ENCODE measurements at regions not wholly inside any gene's neighbourhood (a gene's known extent, or its start where the extent isn't known, plus 50 kb on each side); places are given as distances from the start of the nearest gene placed in this dataset.

- H3K4me2 ChIP-seq (ENCODE audit: low read length) = no peak overlapping the region
- no peak overlapping the region for H3K4me3 ChIP-seq (replicated peaks in 1 of 2; ENCODE audit: low read depth in 1 of 2, low read length in 2 of 2)
- intact Hi-C loops (cut with micrococcal nuclease) = no loop called here
- no peak overlapping the region for H2AFZ ChIP-seq (ENCODE audit: low read depth, low read length, poor library complexity, severe bottlenecking)
- no peak for TF ChIP-seq REST (IDR thresholded peaks at IDR 0.05; ENCODE audit: low read depth)
- no peak for TF ChIP-seq RAD21 (IDR thresholded peaks at IDR 0.05; ENCODE audit: low read depth)
- TF ChIP-seq SIN3A (IDR thresholded peaks at IDR 0.05; ENCODE audit: low read depth) = no peak
- no peak for TF ChIP-seq CTCF (IDR thresholded peaks at IDR 0.05 in 2 of 3, conservative IDR thresholded peaks at IDR 0.05 in 1 of 3; ENCODE audit: borderline replicate concordance in 1 of 3, insufficient read depth in 1 of 3, low read depth in 2 of 3, low read length in 2 of 3)
- no peak for TF ChIP-seq POLR2A (IDR thresholded peaks at IDR 0.05; ENCODE audit: borderline replicate concordance, extremely low read depth, insufficient read depth, insufficient read length)
- no peak for TF ChIP-seq EZH2phosphoT487 (IDR thresholded peaks at IDR 0.05; ENCODE audit: borderline replicate concordance)
- TF ChIP-seq, protein P1, sequence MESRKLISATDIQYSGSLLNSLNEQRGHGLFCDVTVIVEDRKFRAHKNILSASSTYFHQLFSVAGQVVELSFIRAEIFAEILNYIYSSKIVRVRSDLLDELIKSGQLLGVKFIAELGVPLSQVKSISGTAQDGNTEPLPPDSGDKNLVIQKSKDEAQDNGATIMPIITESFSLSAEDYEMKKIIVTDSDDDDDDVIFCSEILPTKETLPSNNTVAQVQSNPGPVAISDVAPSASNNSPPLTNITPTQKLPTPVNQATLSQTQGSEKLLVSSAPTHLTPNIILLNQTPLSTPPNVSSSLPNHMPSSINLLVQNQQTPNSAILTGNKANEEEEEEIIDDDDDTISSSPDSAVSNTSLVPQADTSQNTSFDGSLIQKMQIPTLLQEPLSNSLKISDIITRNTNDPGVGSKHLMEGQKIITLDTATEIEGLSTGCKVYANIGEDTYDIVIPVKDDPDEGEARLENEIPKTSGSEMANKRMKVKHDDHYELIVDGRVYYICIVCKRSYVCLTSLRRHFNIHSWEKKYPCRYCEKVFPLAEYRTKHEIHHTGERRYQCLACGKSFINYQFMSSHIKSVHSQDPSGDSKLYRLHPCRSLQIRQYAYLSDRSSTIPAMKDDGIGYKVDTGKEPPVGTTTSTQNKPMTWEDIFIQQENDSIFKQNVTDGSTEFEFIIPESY (IDR thresholded peaks at IDR 0.05; ENCODE audit: extremely low read depth, insufficient replicate concordance, low read length) = no peak
- no peak for TF ChIP-seq SRF (IDR thresholded peaks at IDR 0.05; ENCODE audit: low read depth)
- no peak for TF ChIP-seq YY1 (IDR thresholded peaks at IDR 0.05; ENCODE audit: extremely low read depth, insufficient replicate concordance, low read depth, low read length)
- no peak for TF ChIP-seq EGR1 (IDR thresholded peaks at IDR 0.05; ENCODE audit: low read depth)
- no peak for TF ChIP-seq CEBPB (IDR thresholded peaks at IDR 0.05; ENCODE audit: low read depth)
- TF ChIP-seq POLR2AphosphoS5 (IDR thresholded peaks at IDR 0.05; ENCODE audit: low read depth, low read length) = no peak
- no peak for TF ChIP-seq FOSL1 (IDR thresholded peaks at IDR 0.05; ENCODE audit: low read depth)
- no peak for TF ChIP-seq ELF1 (IDR thresholded peaks at IDR 0.05; ENCODE audit: borderline replicate concordance, low read depth)
- TF ChIP-seq ZNF274 (IDR thresholded peaks at IDR 0.05; ENCODE audit: low read depth, low read length) = no peak
- no peak for TF ChIP-seq JUND (IDR thresholded peaks at IDR 0.05)
- no peak for TF ChIP-seq ZFX (IDR thresholded peaks at IDR 0.05)
- ChIA-PET RAD21 (ENCODE audit: low non-redundant PET in 1 of 2, low total read pairs in 2 of 2, uncharacterized antibody in 2 of 2, unreplicated experiment in 2 of 2) (no interaction called here), POLR2A (no interaction called here), CTCF (no interaction called here)
- H4K20me1 ChIP-seq (ENCODE audit: insufficient read depth) = no peaks in the 10 kb centered on the region
- H3K4me1 ChIP-seq (ENCODE audit: control insufficient read depth in 1 of 2, insufficient read depth in 2 of 2, low read length in 2 of 2) = no peaks in the 10 kb centered on the region
- H3K79me2 ChIP-seq (ENCODE audit: insufficient read depth, low read length) = no peaks in the 10 kb centered on the region
- no peaks in the 10 kb centered on the region for H3K36me3 ChIP-seq (ENCODE audit: control insufficient read depth in 1 of 2, insufficient read depth in 2 of 2, low read length in 2 of 2)
- no peaks in the 10 kb centered on the region for H3K9me3 ChIP-seq (ENCODE audit: control insufficient read depth in 1 of 2, insufficient read depth in 1 of 2, low read depth in 1 of 2, low read length in 2 of 2)
- no TSS peak for BruUV-seq (replicated peaks)
- ATAC-seq = no peak
- no peak overlapping the region for H3K27ac ChIP-seq (ENCODE audit: low read depth, low read length)
- no peak for DNase-seq (ENCODE audit: low read depth, low spot score)
- H3K9me2 ChIP-seq (ENCODE audit: insufficient read depth) = no peaks in the 10 kb centered on the region
- peaks cover 24% of the 10 kb centered on the region for H3K27me3 ChIP-seq (ENCODE audit: insufficient read depth, low read length)
- no peak overlapping the region for H3K9ac ChIP-seq (ENCODE audit: low read length)
Measured at GRCh38 chr15:98402486-98402885, 245.9 kb upstream of the IGF1R start.
